ENCODE measurements at regions not wholly inside any gene's neighbourhood (a gene's known extent, or its start where the extent isn't known, plus 50 kb on each side); places are given as distances from the start of the nearest gene placed in this dataset.

DNA sequence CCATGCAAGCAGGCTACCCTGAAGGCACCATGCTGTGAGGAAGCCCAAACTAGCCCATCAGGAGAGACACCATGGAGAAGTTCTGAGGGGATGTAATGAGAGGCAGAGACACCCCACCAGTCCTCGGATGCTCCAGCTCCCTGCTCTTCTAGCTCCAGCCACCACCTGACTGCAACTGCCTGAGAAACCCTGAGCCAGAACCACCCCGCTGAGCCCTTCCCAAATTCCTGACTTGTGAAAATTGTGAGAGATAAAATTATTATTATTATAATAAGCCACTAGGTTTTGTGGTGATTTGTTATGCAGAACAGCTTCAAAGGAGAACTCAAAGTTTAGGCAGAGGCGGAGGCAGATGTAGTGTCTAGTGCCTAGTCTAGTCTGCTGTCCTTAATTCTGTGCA, 67.1 kb upstream of the HK2 start:
- TF ChIP-seq, protein P1, sequence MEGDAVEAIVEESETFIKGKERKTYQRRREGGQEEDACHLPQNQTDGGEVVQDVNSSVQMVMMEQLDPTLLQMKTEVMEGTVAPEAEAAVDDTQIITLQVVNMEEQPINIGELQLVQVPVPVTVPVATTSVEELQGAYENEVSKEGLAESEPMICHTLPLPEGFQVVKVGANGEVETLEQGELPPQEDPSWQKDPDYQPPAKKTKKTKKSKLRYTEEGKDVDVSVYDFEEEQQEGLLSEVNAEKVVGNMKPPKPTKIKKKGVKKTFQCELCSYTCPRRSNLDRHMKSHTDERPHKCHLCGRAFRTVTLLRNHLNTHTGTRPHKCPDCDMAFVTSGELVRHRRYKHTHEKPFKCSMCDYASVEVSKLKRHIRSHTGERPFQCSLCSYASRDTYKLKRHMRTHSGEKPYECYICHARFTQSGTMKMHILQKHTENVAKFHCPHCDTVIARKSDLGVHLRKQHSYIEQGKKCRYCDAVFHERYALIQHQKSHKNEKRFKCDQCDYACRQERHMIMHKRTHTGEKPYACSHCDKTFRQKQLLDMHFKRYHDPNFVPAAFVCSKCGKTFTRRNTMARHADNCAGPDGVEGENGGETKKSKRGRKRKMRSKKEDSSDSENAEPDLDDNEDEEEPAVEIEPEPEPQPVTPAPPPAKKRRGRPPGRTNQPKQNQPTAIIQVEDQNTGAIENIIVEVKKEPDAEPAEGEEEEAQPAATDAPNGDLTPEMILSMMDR (IDR thresholded peaks at IDR 0.05), result no peak
- no peak for TF ChIP-seq CEBPB (IDR thresholded peaks at IDR 0.05)
- TF ChIP-seq EP300 (IDR thresholded peaks at IDR 0.05), result no peak
- TF ChIP-seq, protein P2, sequence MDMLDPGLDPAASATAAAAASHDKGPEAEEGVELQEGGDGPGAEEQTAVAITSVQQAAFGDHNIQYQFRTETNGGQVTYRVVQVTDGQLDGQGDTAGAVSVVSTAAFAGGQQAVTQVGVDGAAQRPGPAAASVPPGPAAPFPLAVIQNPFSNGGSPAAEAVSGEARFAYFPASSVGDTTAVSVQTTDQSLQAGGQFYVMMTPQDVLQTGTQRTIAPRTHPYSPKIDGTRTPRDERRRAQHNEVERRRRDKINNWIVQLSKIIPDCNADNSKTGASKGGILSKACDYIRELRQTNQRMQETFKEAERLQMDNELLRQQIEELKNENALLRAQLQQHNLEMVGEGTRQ (IDR thresholded peaks at IDR 0.05), result no peak
- no peak for TF ChIP-seq POLR2A (IDR thresholded peaks at IDR 0.05; ENCODE audit: low read length)
- TF ChIP-seq, protein P3, sequence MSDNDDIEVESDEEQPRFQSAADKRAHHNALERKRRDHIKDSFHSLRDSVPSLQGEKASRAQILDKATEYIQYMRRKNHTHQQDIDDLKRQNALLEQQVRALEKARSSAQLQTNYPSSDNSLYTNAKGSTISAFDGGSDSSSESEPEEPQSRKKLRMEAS (IDR thresholded peaks at IDR 0.05), result no peak

Measured in A549 (cell line).